Jurkat, Clone E6-1 (cell line): ENCODE measurements at regions not wholly inside any gene's neighbourhood (a gene's known extent, or its start where the extent isn't known, plus 50 kb on each side); places are given as distances from the start of the nearest gene placed in this dataset.

Source experiments
- DNase-seq: peaks from one replicate; pipeline ENCODE4 v3.0.0-alpha.2; 2011; ENCODE audit warnings: low read depth, low spot score
- H3K4me3 ChIP-seq: 2 replicates; pipeline ENCODE4 v1.5.1; 2011; ENCODE audit warnings: mild to moderate bottlenecking, low read length, control low read depth, moderate library complexity

- no peak overlapping the region for H3K4me3 ChIP-seq
- no peak for DNase-seq
These were observed 78.3 kb downstream of the CLDN34 start for GRCh38 chrX:10045327-10046000.

- no peak for DNase-seq
- no peak overlapping the region for H3K4me3 ChIP-seq
These were observed 80.0 kb downstream of the CLDN34 start for GRCh38 chrX:10047133-10047532.

- no peak for DNase-seq
- H3K4me3 ChIP-seq, result no peak overlapping the region
These were observed 80.5 kb downstream of the CLDN34 start for GRCh38 chrX:10047631-10048030.

GRCh38 chrX:10048076-10048475 lies 80.9 kb downstream of the CLDN34 start:
- no peak overlapping the region for H3K4me3 ChIP-seq
- no peak for DNase-seq

- no peak for DNase-seq
- H3K4me3 ChIP-seq, result no peak overlapping the region
These were observed 81.5 kb downstream of the CLDN34 start for GRCh38 chrX:10048707-10049106.

- DNase-seq, result no peak
- no peak overlapping the region for H3K4me3 ChIP-seq
These were observed 82.1 kb downstream of the CLDN34 start for GRCh38 chrX:10049236-10049635.

GRCh38 chrX:10050481-10050880 lies 83.3 kb downstream of the CLDN34 start:
- DNase-seq, result no peak
- H3K4me3 ChIP-seq, result no peak overlapping the region

GRCh38 chrX:10051866-10052480 lies 84.8 kb downstream of the CLDN34 start:
- no peak for DNase-seq
- no peak overlapping the region for H3K4me3 ChIP-seq

- DNase-seq, result no peak
These were observed 85.9 kb downstream of the CLDN34 start for GRCh38 chrX:10052906-10053625.

GRCh38 chrX:10054396-10054795 lies 87.2 kb downstream of the CLDN34 start:
- no peak for DNase-seq
- no peak overlapping the region for H3K4me3 ChIP-seq

More at GRCh38 chrX:10052906-10053625, 85.9 kb downstream of the CLDN34 start:
- H3K4me3 ChIP-seq, result no peak overlapping the region

- H3K4me3 ChIP-seq, result no peak overlapping the region
- no peak for DNase-seq
These were observed 88.3 kb downstream of the CLDN34 start for GRCh38 chrX:10055430-10055829.

GRCh38 chrX:10062352-10062751 lies 94.4 kb upstream of the CLCN4 start:
- H3K4me3 ChIP-seq, result no peak overlapping the region

GRCh38 chrX:10062980-10063379 lies 93.8 kb upstream of the CLCN4 start:
- H3K4me3 ChIP-seq, result no peak overlapping the region
- no peak for DNase-seq

More at GRCh38 chrX:10062352-10062751, 94.4 kb upstream of the CLCN4 start:
- DNase-seq, result no peak

- H3K4me3 ChIP-seq, result no peak overlapping the region
- no peak for DNase-seq
These were observed 92.0 kb upstream of the CLCN4 start for GRCh38 chrX:10064736-10065135.

- no peak overlapping the region for H3K4me3 ChIP-seq
- DNase-seq, result no peak
These were observed 85.9 kb upstream of the CLCN4 start for GRCh38 chrX:10070714-10071436.

- DNase-seq, result no peak
- no peak overlapping the region for H3K4me3 ChIP-seq
These were observed 85.2 kb upstream of the CLCN4 start for GRCh38 chrX:10071451-10072144.

GRCh38 chrX:10072786-10073568 lies 83.8 kb upstream of the CLCN4 start:
- no peak overlapping the region for H3K4me3 ChIP-seq
- no peak for DNase-seq

- H3K4me3 ChIP-seq, result no peak overlapping the region
These were observed 83.1 kb upstream of the CLCN4 start for GRCh38 chrX:10073671-10074070.

More at GRCh38 chrX:10073671-10074070, 83.1 kb upstream of the CLCN4 start:
- DNase-seq, result no peak
